Peyer's patch (tissue), 4 donors: ENCODE measurements at regions not wholly inside any gene's neighbourhood (a gene's known extent, or its start where the extent isn't known, plus 50 kb on each side); places are given as distances from the start of the nearest gene placed in this dataset.
"Not testable (repeated sequence)": the region's sequence is repeated elsewhere in the genome, so short reads cannot be mapped to it uniquely, and the experiment has no call there.

ENCODE experiments used
- DNase-seq, 3 donors: peaks; one replicate each; pipeline ENCODE4 v3.0.0-alpha.2; 2017 to 2019
- H3K27ac ChIP-seq, 4 donors: fragments of 200-600 bp; sonication (generic); one replicate each; pipeline ENCODE4 v1.5.1; 2016 to 2019
- H3K27me3 ChIP-seq, 2 donors: fragments of 200-600 bp; sonication (generic); one replicate each; pipeline ENCODE4 v1.5.1; 2019
- H3K36me3 ChIP-seq, 3 donors: fragments of 200-600 bp; sonication (generic); one replicate each; pipeline ENCODE4 v1.5.1; 2016 to 2019
- H3K4me1 ChIP-seq, 4 donors: fragments of 200-600 bp; sonication (generic); one replicate each; pipeline ENCODE4 v1.5.1; 2016 to 2019
- H3K4me3 ChIP-seq, 4 donors: fragments of 200-600 bp; sonication (generic); 1 replicate in 3 of 4; 2 replicates in 1 of 4; pipeline ENCODE4 v1.5.1; 2016 to 2019; ENCODE audit warnings: mild to moderate bottlenecking in 1 of 4
- H3K9me3 ChIP-seq, 4 donors: fragments of 200-600 bp; sonication (generic); one replicate each; pipeline ENCODE4 v1.5.1; 2016 to 2019; ENCODE audit warnings: mild to moderate bottlenecking in 1 of 4
- POLR2A ChIP-seq, 2 donors: fragments of 450-650 bp; IDR thresholded peaks; one replicate each; pipeline ENCODE4 v1.5.1; 2017; ENCODE audit warnings: antibody characterized with exemption in 2 of 2, mild to moderate bottlenecking in 2 of 2, moderate library complexity in 2 of 2
- TF ChIP-seq, protein P1 (sequence below), 6 experiments: fragments of 450-650 bp in 4 of 6; fragments of 200-600 bp in 2 of 6; sonication (generic) in 1 of 6; IDR thresholded peaks; one replicate each; pipeline ENCODE4 v1.5.1; 2017 to 2019; ENCODE audit warnings: antibody characterized with exemption in 6 of 6, mild to moderate bottlenecking in 3 of 6, moderate library complexity in 1 of 6

GRCh38 chr1:105591681-105592080 is 1464.8 kb upstream of the PRMT6 start:
- TF ChIP-seq POLR2A (IDR thresholded peaks at IDR 0.05), result no peak
- TF ChIP-seq, protein P1, sequence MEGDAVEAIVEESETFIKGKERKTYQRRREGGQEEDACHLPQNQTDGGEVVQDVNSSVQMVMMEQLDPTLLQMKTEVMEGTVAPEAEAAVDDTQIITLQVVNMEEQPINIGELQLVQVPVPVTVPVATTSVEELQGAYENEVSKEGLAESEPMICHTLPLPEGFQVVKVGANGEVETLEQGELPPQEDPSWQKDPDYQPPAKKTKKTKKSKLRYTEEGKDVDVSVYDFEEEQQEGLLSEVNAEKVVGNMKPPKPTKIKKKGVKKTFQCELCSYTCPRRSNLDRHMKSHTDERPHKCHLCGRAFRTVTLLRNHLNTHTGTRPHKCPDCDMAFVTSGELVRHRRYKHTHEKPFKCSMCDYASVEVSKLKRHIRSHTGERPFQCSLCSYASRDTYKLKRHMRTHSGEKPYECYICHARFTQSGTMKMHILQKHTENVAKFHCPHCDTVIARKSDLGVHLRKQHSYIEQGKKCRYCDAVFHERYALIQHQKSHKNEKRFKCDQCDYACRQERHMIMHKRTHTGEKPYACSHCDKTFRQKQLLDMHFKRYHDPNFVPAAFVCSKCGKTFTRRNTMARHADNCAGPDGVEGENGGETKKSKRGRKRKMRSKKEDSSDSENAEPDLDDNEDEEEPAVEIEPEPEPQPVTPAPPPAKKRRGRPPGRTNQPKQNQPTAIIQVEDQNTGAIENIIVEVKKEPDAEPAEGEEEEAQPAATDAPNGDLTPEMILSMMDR (IDR thresholded peaks at IDR 0.05), result no peak
- no peaks in the 10 kb centered on the region for H3K9me3 ChIP-seq

GRCh38 chr1:105608713-105609112 is 1447.8 kb upstream of the PRMT6 start:
- Histone ChIP-seq H3K27me3 (no peaks in the 10 kb centered on the region), H3K36me3 (no peaks in the 10 kb centered on the region), H3K4me3 (no peak overlapping the region), H3K9me3 (no peaks in the 10 kb centered on the region), H3K4me1 (no peaks in the 10 kb centered on the region), H3K27ac (no peak overlapping the region)
- no peak for TF ChIP-seq POLR2A (IDR thresholded peaks at IDR 0.05)
- TF ChIP-seq, protein P1 (IDR thresholded peaks at IDR 0.05), result peak in 2 of 6 experiments; percentile 34 to 45
- DNase-seq, result no peak

More at GRCh38 chr1:105591681-105592080, 1464.8 kb upstream of the PRMT6 start:
- DNase-seq, result no peak
- Histone ChIP-seq H3K27me3 (no peaks in the 10 kb centered on the region), H3K4me1 (no peaks in the 10 kb centered on the region), H3K27ac (no peak overlapping the region), H3K36me3 (no peaks in the 10 kb centered on the region), H3K4me3 (no peak overlapping the region)

DNA sequence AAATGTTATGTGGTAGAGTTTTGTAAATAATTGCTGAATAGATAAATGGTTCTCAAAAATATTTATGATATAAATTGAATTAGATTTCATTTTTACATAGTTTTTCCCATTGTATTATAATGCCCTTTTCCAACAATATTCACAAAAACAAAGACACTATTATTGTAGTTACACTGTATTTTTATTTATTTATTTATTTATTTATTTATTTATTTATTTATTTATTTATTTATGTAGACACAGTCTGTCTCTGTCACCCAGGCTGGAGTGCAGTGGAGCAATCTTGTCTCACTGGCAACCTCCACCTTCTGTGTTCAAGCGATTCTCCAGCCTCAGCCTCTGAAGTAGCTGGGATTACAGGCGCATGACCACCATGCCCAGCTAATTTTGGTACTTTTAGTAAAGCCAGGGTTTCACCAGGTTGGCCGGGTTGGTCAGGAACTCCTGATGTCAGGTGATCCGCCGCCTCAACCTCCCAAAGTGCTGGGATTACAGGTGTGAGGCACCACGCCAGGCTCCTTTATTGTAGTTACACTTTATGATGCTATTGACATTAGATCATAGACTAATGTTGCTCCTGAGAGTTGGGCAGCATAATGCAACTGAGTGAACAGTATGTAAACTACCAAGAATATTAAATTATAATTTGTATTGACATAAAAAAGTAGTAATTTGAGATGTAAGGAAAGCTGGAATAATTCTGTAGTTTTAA is 1430.0 kb upstream of the PRMT6 start:
- Histone ChIP-seq H3K9me3 (no peaks in the 10 kb centered on the region), H3K27ac (no peak overlapping the region), H3K4me1 (no peaks in the 10 kb centered on the region), H3K36me3 (no peaks in the 10 kb centered on the region), H3K27me3 (no peaks in the 10 kb centered on the region), H3K4me3 (no peak overlapping the region)
- no peak for TF ChIP-seq POLR2A (IDR thresholded peaks at IDR 0.05)
- TF ChIP-seq, protein P1 (IDR thresholded peaks at IDR 0.05), result no peak
- DNase-seq, result no peak

- H3K27me3 ChIP-seq, H3K4me3 ChIP-seq, H3K36me3 ChIP-seq, H3K27ac ChIP-seq, H3K4me1 ChIP-seq, H3K9me3 ChIP-seq: not testable (repeated sequence)
- peak in 1 of 3 donors; percentile 30 for DNase-seq
Measured at GRCh38 chr1:105631153-105631744, 1425.2 kb upstream of the PRMT6 start.

GRCh38 chr1:105632342-105633196 is 1423.9 kb upstream of the PRMT6 start:
- TF ChIP-seq, protein P1 (IDR thresholded peaks at IDR 0.05), result no peak
- no peak for TF ChIP-seq POLR2A (IDR thresholded peaks at IDR 0.05)
- Histone ChIP-seq H3K4me3 (peak overlapping the region in 2 of 4 donors; percentile 39 to 45), H3K36me3 (no peaks in the 10 kb centered on the region), H3K9me3 (no peaks in the 10 kb centered on the region), H3K27me3 (no peaks in the 10 kb centered on the region), H3K4me1 (no peaks in the 10 kb centered on the region), H3K27ac (peak overlapping the region in 3 of 4 donors; percentile 22 to 64 (median 46))
- peak in 2 of 3 donors; percentile 49 to 57 for DNase-seq

DNA sequence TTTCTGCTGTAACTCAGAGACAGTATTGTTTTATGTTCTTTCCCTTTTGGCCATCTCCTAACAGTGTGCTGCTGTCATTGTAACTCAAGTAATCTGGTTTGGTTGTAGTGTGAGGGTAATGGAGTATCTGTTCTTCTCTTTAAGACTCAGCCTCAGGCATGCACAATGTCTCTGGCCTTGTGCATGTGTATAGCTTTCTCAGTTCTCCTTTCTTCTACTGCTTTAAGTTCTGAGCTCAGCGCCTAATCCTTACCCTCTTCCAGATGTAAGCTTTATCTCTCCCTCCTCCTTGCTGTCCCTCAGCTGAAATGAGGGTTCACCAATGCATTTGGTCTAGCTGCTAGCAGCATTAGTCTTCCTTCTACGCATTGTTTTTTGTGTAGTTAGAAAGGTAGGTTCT is 1420.4 kb upstream of the PRMT6 start:
- TF ChIP-seq, protein P1 (IDR thresholded peaks at IDR 0.05), result no peak
- no peak for TF ChIP-seq POLR2A (IDR thresholded peaks at IDR 0.05)
- H3K27ac ChIP-seq, result no peak overlapping the region
- DNase-seq, result no peak
- no peaks in the 10 kb centered on the region for H3K4me1 ChIP-seq
- no peaks in the 10 kb centered on the region for H3K9me3 ChIP-seq
- no peaks in the 10 kb centered on the region for H3K36me3 ChIP-seq
- no peaks in the 10 kb centered on the region for H3K27me3 ChIP-seq
- no peak overlapping the region for H3K4me3 ChIP-seq
